Head of caudate nucleus (tissue), 42 donors: ENCODE measurements at regions not wholly inside any gene's neighbourhood (a gene's known extent, or its start where the extent isn't known, plus 50 kb on each side); places are given as distances from the start of the nearest gene placed in this dataset.
"Not testable (repeated sequence)": the region's sequence is repeated elsewhere in the genome, so short reads cannot be mapped to it uniquely, and the experiment has no call there.

Source experiments
- DNase-seq, 42 donors: peaks; one replicate each; pipeline versions ENCODE4 v3.0.0 to v3.0.0-alpha.2; 2020 to 2021; ENCODE audit warnings: mixed read lengths in 7 of 42
- intact Hi-C: fragments of 100-400 bp; cut with DNase I; formaldehyde crosslinking; loops from one replicate; pipeline ENCODE4 v1.15.0; 2022

DNA sequence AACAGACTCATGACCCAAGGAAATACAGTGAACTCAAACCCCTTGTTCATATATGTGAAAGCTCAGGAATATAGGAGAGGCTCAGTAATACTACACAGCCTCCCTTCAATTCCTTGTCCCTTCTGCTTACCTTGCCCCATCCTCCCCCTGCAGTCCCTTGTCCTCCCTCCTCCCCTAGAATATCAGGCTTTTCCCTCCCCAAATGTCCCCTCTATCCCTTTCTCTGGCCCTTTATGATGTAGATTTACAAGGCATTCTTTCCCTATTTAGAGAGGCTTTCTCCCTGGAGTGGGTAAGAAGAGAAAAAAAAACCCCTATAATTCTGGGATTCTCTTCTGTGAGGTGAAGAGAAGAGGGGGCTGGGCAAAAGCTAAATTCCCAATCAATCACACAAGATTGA is 64.9 kb upstream of the KBTBD8 start:
- intact Hi-C loops, result no loop called here
- DNase-seq, result no peak

- DNase-seq, result no peak
- intact Hi-C loops, result no loop called here
Measured at GRCh38 chr3:66934041-66934440, 64.1 kb upstream of the KBTBD8 start.

DNA sequence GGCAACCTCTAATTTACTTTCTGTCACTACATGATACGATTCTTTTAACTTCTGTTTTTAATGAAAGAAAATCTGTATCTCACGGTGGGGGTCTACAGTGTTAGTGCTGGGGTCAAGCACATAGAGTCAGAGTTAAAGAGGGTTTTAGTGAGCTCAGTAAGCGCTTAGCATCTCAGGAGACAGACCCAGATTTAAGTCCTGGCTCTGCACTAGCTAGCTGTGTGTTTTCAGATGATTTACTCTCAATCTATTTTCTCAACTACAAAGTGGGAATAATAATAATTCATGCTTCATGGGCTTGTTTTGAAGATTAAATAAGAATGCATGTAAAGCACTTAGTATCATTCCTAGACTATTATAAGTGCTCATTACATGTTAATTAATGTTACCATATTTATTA is 63.4 kb upstream of the KBTBD8 start:
- intact Hi-C loops, result no loop called here
- no peak for DNase-seq

DNA sequence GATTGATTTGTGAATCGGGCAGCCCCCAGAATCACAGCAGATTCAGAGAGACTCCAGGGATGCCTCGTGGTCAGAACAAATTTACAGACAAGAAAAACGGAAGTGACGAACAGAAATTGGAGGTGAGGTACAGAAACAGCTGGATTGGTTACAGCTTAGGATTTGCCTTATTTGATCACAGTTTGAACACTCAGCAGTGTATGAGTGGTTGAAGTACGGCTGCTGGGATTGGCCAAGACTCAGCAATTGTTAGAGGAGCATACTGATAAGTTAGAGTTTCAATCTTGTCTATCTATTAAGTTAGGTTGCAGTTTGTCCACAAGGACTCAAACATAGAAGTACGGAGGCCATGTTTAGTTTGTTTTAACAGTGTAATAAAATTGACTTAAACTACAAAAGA is 61.1 kb upstream of the KBTBD8 start:
- DNase-seq, intact Hi-C loops: not testable (repeated sequence)

- intact Hi-C loops, result no loop called here
- DNase-seq, result peak in 32 of 42 donors; percentile 5 to 82 (median 45)
Measured at GRCh38 chr3:66938338-66938963, 59.7 kb upstream of the KBTBD8 start.

DNA sequence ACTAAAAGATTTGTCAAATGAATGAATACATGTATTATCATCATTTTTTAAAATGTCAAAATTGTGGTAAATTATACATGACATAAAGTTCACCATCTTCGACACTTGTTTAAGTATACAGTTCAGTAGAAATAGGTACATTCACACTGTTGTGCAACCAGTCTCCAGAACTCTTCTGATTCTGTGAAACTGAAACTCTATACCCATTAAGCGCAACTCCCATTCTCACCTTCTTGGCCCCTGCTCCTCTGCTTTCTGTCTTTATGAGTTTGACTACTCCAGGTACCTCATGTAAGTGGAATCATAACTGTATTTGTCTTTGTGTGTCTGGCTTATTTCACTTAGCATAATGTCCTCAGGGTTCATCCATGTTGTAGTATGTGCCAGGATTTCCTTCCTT is 50.1 kb upstream of the KBTBD8 start:
- no peak for DNase-seq
- intact Hi-C loops, result no loop called here
